A673 (cell line): ENCODE measurements at regions not wholly inside any gene's neighbourhood (a gene's known extent, or its start where the extent isn't known, plus 50 kb on each side); places are given as distances from the start of the nearest gene placed in this dataset.

ENCODE experiments used
- CTCF ChIP-seq: fragments of 300-800, 200-600 bp; sonication (generic); conservative IDR thresholded peaks from 2 replicates; pipeline ENCODE4 v1.5.1; 2017; ENCODE audit warnings: low read depth, mild to moderate bottlenecking, antibody characterized with exemption, low read length, moderate library complexity, mixed read lengths
- EZH2 ChIP-seq: fragments of 200-600 bp; sonication (generic); IDR thresholded peaks from 2 replicates; pipeline ENCODE4 v1.6.1; 2017; ENCODE audit warnings: borderline replicate concordance, low read depth, mild to moderate bottlenecking, mixed read lengths, antibody characterized with exemption, low read length; ENCODE audit not compliant: poor library complexity, severe bottlenecking

- TF ChIP-seq CTCF: no peak
- TF ChIP-seq EZH2: no peak
Measured at GRCh38 chr14:97777622-97778355, 980.6 kb downstream of the VRK1 start.
